Breast epithelium (tissue), 4 donors: ENCODE measurements at regions not wholly inside any gene's neighbourhood (a gene's known extent, or its start where the extent isn't known, plus 50 kb on each side); places are given as distances from the start of the nearest gene placed in this dataset.

Experiments
- DNase-seq, 2 donors: peaks; one replicate each; pipeline ENCODE4 v3.0.0-alpha.2; 2019; ENCODE audit warnings: low spot score in 2 of 2
- H3K27ac ChIP-seq, 2 donors: fragments of 200-600 bp; sonication (generic) in 1 of 2; one replicate each; pipeline ENCODE4 v1.5.1; 2016 to 2019; ENCODE audit warnings: mild to moderate bottlenecking in 1 of 2
- H3K27me3 ChIP-seq, 2 donors: fragments of 200-600 bp; sonication (generic) in 1 of 2; one replicate each; pipeline versions ENCODE4 v1.5.1 to v1.6.0; 2017 to 2019; ENCODE audit warnings: control low read depth in 1 of 2, mild to moderate bottlenecking in 1 of 2
- H3K36me3 ChIP-seq: fragments of 200-600 bp; one replicate; pipeline ENCODE4 v1.5.1; 2019
- H3K4me1 ChIP-seq, 2 donors: fragments of 200-600 bp; sonication (generic); one replicate each; pipeline ENCODE4 v1.5.1; 2016 to 2019; ENCODE audit warnings: control low read depth in 1 of 2
- H3K4me3 ChIP-seq, 3 donors: fragments of 200-600 bp; sonication (generic); 1 replicate in 2 of 3; 2 replicates in 1 of 3; pipeline ENCODE4 v1.5.1; 2016 to 2019; ENCODE audit warnings: mild to moderate bottlenecking in 3 of 3, moderate library complexity in 2 of 3
- H3K9me3 ChIP-seq, 2 donors: fragments of 200-600 bp; sonication (generic) in 1 of 2; one replicate each; pipeline ENCODE4 v1.5.1; 2016 to 2019; ENCODE audit warnings: control low read depth in 1 of 2
- POLR2A ChIP-seq: fragments of 450-650 bp; IDR thresholded peaks from one replicate; pipeline ENCODE4 v1.6.1; 2016; ENCODE audit warnings: antibody characterized with exemption, mild to moderate bottlenecking, moderate library complexity
- POLR2AphosphoS5 ChIP-seq, 3 donors: sonication (generic); formaldehyde crosslinking; IDR thresholded peaks; one replicate each; pipeline ENCODE4 v1.6.1; 2017; ENCODE audit warnings: antibody characterized with exemption in 3 of 3
- intact Hi-C: fragments of 100-400 bp; cut with DNase I; formaldehyde crosslinking; loops from one replicate; pipeline ENCODE4 v1.15.1; 2023; ENCODE audit warnings: low total_unique reads
- TF ChIP-seq, protein P1 (sequence below), 3 donors: fragments of 450-650 bp; IDR thresholded peaks; one replicate each; pipeline ENCODE4 v1.5.1; 2016 to 2017; ENCODE audit warnings: antibody characterized with exemption in 3 of 3, mild to moderate bottlenecking in 3 of 3, moderate library complexity in 3 of 3

GRCh38 chr7:118046801-118047200 is 137.2 kb upstream of the LSM8 start:
- TF ChIP-seq POLR2A (no peak), POLR2AphosphoS5 (IDR thresholded peaks at IDR 0.05) (no peak)
- H3K4me1 ChIP-seq, result no peaks in the 10 kb centered on the region
- no peaks in the 10 kb centered on the region for H3K36me3 ChIP-seq
- H3K9me3 ChIP-seq, result no peaks in the 10 kb centered on the region
- no peak overlapping the region for H3K27ac ChIP-seq
- H3K27me3 ChIP-seq, result no peaks in the 10 kb centered on the region
- DNase-seq, result no peak
- intact Hi-C loops, result no loop called here
- no peak overlapping the region for H3K4me3 ChIP-seq

DNA sequence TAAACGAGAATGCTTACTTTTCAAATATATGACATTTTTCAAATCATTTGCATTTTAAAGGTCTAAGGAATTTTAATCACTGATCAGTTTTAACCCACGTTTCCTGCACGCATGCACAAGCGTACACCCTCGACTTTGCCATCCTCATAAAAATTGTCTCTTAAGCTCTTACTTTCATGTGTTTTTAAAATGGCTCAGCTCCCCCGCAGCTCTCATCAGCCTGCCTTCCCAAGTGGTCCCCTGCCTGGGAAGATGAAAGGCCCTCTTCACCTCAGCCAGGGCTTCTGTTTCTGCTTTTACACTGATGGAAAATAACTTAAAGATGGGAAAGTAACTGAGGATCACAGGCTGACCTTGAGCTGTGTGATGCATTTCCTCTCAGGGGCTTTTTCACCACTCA is 131.6 kb upstream of the LSM8 start:
- no peak overlapping the region for H3K27ac ChIP-seq
- TF ChIP-seq, protein P1, sequence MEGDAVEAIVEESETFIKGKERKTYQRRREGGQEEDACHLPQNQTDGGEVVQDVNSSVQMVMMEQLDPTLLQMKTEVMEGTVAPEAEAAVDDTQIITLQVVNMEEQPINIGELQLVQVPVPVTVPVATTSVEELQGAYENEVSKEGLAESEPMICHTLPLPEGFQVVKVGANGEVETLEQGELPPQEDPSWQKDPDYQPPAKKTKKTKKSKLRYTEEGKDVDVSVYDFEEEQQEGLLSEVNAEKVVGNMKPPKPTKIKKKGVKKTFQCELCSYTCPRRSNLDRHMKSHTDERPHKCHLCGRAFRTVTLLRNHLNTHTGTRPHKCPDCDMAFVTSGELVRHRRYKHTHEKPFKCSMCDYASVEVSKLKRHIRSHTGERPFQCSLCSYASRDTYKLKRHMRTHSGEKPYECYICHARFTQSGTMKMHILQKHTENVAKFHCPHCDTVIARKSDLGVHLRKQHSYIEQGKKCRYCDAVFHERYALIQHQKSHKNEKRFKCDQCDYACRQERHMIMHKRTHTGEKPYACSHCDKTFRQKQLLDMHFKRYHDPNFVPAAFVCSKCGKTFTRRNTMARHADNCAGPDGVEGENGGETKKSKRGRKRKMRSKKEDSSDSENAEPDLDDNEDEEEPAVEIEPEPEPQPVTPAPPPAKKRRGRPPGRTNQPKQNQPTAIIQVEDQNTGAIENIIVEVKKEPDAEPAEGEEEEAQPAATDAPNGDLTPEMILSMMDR (IDR thresholded peaks at IDR 0.05), result no peak
- TF ChIP-seq POLR2A, result no peak
- no peak for TF ChIP-seq POLR2AphosphoS5 (IDR thresholded peaks at IDR 0.05)

DNA sequence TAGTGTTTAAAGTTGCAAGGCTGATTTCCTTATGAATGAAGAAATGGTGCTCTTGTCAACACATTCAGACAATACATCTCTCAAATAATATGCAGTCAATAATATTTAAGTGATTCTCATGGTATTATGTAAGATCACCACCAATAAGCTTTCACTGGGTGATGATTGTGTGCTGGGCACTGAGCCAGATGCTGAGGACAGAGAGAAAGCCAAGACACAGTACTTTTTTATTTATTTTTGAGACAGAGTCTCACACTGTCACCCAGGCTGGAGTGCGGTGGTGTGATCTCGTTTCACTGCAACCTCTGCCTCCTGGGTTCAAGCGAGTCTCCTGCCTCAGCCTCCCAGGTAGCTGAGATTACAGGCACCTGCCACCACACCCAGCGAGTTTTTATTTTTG is 130.6 kb upstream of the LSM8 start:
- DNase-seq, result no peak
- Histone ChIP-seq H3K27me3 (no peaks in the 10 kb centered on the region), H3K4me3 (no peak overlapping the region), H3K4me1 (no peaks in the 10 kb centered on the region), H3K9me3 (no peaks in the 10 kb centered on the region), H3K27ac (no peak overlapping the region), H3K36me3 (no peaks in the 10 kb centered on the region)
- intact Hi-C loops, result no loop called here
- no peak for TF ChIP-seq POLR2AphosphoS5 (IDR thresholded peaks at IDR 0.05)
- no peak for TF ChIP-seq POLR2A
- TF ChIP-seq, protein P1 (IDR thresholded peaks at IDR 0.05), result no peak

More for the DNA sequence above, 131.6 kb upstream of the LSM8 start:
- H3K4me3 ChIP-seq, result no peak overlapping the region
- no peak for DNase-seq
- intact Hi-C loops, result no loop called here
- no peaks in the 10 kb centered on the region for H3K9me3 ChIP-seq
- no peaks in the 10 kb centered on the region for H3K4me1 ChIP-seq
- no peaks in the 10 kb centered on the region for H3K27me3 ChIP-seq
- no peaks in the 10 kb centered on the region for H3K36me3 ChIP-seq

DNA sequence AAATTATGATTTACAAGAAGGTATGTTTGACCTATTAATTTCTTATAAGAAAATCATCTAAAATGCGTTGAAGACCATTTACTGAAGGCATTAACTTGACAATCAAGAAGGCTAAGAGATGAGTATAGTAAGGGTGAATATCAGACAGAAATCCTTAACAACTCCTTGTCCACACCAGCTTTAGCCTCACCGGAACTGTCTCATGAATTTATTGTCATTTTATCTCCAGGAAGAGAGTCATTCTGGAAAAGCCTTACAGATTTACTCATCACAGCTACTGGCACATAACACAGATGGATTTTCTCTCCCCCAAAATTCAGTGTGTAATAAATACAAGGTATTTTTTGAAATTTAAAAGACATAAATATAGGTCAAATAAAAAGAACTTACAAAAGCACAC is 129.4 kb upstream of the LSM8 start:
- Histone ChIP-seq H3K27me3 (no peaks in the 10 kb centered on the region), H3K4me1 (no peaks in the 10 kb centered on the region), H3K4me3 (no peak overlapping the region), H3K9me3 (no peaks in the 10 kb centered on the region), H3K27ac (no peak overlapping the region), H3K36me3 (no peaks in the 10 kb centered on the region)
- DNase-seq, result no peak
- TF ChIP-seq, protein P1 (IDR thresholded peaks at IDR 0.05), result no peak
- TF ChIP-seq POLR2AphosphoS5 (IDR thresholded peaks at IDR 0.05), result no peak
- no peak for TF ChIP-seq POLR2A
- intact Hi-C loops, result no loop called here

DNA sequence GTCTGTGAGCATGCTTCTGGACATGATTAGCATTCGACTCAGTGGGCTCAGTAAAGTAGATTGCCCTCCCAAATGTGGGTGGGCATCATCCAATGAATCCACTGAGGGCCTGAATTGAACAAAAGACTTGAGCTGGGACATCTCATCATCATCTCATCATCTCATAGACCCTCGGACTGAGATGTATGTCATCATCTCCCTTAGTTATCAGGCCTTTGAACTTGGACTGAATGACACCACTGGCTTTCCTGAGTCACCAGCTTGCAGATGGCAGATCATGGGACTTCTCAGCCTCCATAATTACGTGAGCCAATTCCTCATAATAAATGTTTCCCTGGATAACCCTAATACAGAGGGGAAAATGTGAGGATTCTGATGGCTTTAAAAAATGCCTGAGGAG is 128.3 kb upstream of the LSM8 start:
- H3K4me3 ChIP-seq, result no peak overlapping the region
- H3K4me1 ChIP-seq, result no peaks in the 10 kb centered on the region
- H3K9me3 ChIP-seq, result no peaks in the 10 kb centered on the region
- intact Hi-C loops, result no loop called here
- DNase-seq, result no peak
- no peak overlapping the region for H3K27ac ChIP-seq
- TF ChIP-seq, protein P1 (IDR thresholded peaks at IDR 0.05), result no peak
- TF ChIP-seq POLR2A, result no peak
- no peak for TF ChIP-seq POLR2AphosphoS5 (IDR thresholded peaks at IDR 0.05)
- H3K27me3 ChIP-seq, result no peaks in the 10 kb centered on the region
- no peaks in the 10 kb centered on the region for H3K36me3 ChIP-seq

GRCh38 chr7:118057404-118057803 is 126.6 kb upstream of the LSM8 start:
- no peaks in the 10 kb centered on the region for H3K27me3 ChIP-seq
- no peak overlapping the region for H3K4me3 ChIP-seq
- H3K27ac ChIP-seq, result no peak overlapping the region
- H3K9me3 ChIP-seq, result no peaks in the 10 kb centered on the region
- TF ChIP-seq, protein P1 (IDR thresholded peaks at IDR 0.05), result no peak
- TF ChIP-seq POLR2AphosphoS5 (IDR thresholded peaks at IDR 0.05) (no peak), POLR2A (no peak)
- no peaks in the 10 kb centered on the region for H3K36me3 ChIP-seq
- no peaks in the 10 kb centered on the region for H3K4me1 ChIP-seq
- intact Hi-C loops, result no loop called here
- no peak for DNase-seq
